ENCODE measurements at regions not wholly inside any gene's neighbourhood (a gene's known extent, or its start where the extent isn't known, plus 50 kb on each side); places are given as distances from the start of the nearest gene placed in this dataset.

DNA sequence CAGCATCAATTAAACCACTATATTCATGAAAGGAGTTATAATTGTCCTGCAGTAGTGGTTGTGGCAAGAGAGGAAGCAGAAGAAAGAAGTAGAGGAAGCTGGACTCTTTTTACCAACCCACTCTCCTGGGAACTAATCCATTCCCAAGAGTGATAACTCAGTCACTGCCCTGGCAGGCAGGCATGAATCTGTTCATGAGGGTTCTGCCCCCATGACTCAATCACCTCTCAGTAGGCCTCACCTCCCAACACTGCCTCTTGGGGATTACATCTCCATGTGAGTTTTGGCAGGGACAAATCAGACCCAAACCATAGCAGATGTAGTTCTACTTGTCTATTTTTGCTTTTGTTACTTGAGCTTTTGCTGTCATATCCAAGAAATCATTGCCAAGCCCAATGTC, 232.7 kb upstream of the MAP2 start:
- Histone ChIP-seq H3K23ac (ENCODE audit: insufficient read length, low read depth, low read length) (no peak overlapping the region), H3K27me3 (ENCODE audit: insufficient read depth, low read length) (no peaks in the 10 kb centered on the region), H2BK5ac (ENCODE audit: insufficient read length, low read length) (no peak overlapping the region), H4K5ac (ENCODE audit: insufficient read length, low read depth, low read length) (no peak overlapping the region), H3K56ac (ENCODE audit: insufficient read length, low read depth, low read length) (no peak overlapping the region), H2BK12ac (ENCODE audit: insufficient read length, low read depth, low read length) (no peak overlapping the region), H2BK120ac (ENCODE audit: low read depth, low read length, poor library complexity, severe bottlenecking) (no peak overlapping the region), H2BK15ac (ENCODE audit: low read depth, low read length) (no peak overlapping the region), H3K14ac (ENCODE audit: insufficient read depth, low read length) (no peak overlapping the region), H3K4me2 (ENCODE audit: insufficient read depth, insufficient read length, low read length) (no peak overlapping the region), H3K23me2 (ENCODE audit: insufficient read length, low read depth, low read length, poor library complexity, severe bottlenecking) (no peaks in the 10 kb centered on the region), H4K20me1 (ENCODE audit: control insufficient read depth, insufficient read depth, insufficient read length) (no peaks in the 10 kb centered on the region), H3K79me2 (ENCODE audit: insufficient read depth, low read length) (no peaks in the 10 kb centered on the region), H3K4me1 (ENCODE audit: insufficient read depth, low read length) (no peaks in the 10 kb centered on the region), H4K8ac (replicated peaks; ENCODE audit: insufficient read length, low read depth, low read length) (no peak overlapping the region), H2AFZ (ENCODE audit: low read length) (no peak overlapping the region), H3K9me3 (ENCODE audit: control insufficient read depth, low read depth, low read length) (no peaks in the 10 kb centered on the region), H2AK5ac (ENCODE audit: insufficient read length, low read length) (no peak overlapping the region), H2BK20ac (ENCODE audit: low read depth, low read length, poor library complexity, severe bottlenecking) (no peak overlapping the region), H3K9ac (ENCODE audit: extremely low read depth, insufficient read length, low read length) (no peak overlapping the region), H4K91ac (ENCODE audit: insufficient read length, low read depth, low read length) (no peak overlapping the region), H3K27ac (ENCODE audit: insufficient read length, low read depth, low read length) (no peak overlapping the region), H3K4ac (ENCODE audit: low read depth, low read length) (no peak overlapping the region), H3K79me1 (ENCODE audit: insufficient read depth, low read depth, low read length, poor library complexity, severe bottlenecking) (no peaks in the 10 kb centered on the region), H3K18ac (ENCODE audit: insufficient read length, low read depth, low read length) (no peak overlapping the region), H3T11ph (ENCODE audit: low read length) (no peak overlapping the region)
- Mint-ChIP-seq H3K4me1 (peaks cover 9 to 10% of the 10 kb centered on the region in 2 experiments; a peak in 3 of 4 replicates), H3K36me3 (ENCODE audit: insufficient read depth in 1 of 3, low read depth in 3 of 3) (no peaks in the 10 kb centered on the region), H3K4me3 (no peak overlapping the region), H3K27ac (no peak overlapping the region), H3K9me3 (peaks cover 0 to 2% of the 10 kb centered on the region in 2 experiments; a peak in 1 of 5 replicates), H3K27me3 (ENCODE audit: low read depth) (no peaks in the 10 kb centered on the region)
- no peak for DNase-seq
- TF ChIP-seq, protein P1, sequence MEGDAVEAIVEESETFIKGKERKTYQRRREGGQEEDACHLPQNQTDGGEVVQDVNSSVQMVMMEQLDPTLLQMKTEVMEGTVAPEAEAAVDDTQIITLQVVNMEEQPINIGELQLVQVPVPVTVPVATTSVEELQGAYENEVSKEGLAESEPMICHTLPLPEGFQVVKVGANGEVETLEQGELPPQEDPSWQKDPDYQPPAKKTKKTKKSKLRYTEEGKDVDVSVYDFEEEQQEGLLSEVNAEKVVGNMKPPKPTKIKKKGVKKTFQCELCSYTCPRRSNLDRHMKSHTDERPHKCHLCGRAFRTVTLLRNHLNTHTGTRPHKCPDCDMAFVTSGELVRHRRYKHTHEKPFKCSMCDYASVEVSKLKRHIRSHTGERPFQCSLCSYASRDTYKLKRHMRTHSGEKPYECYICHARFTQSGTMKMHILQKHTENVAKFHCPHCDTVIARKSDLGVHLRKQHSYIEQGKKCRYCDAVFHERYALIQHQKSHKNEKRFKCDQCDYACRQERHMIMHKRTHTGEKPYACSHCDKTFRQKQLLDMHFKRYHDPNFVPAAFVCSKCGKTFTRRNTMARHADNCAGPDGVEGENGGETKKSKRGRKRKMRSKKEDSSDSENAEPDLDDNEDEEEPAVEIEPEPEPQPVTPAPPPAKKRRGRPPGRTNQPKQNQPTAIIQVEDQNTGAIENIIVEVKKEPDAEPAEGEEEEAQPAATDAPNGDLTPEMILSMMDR (conservative IDR thresholded peaks at IDR 0.05): no peak

Data from H9 (cell line).